PC-9 (cell line): ENCODE measurements at regions not wholly inside any gene's neighbourhood (a gene's known extent, or its start where the extent isn't known, plus 50 kb on each side); places are given as distances from the start of the nearest gene placed in this dataset.

Experiments
- CTCF ChIP-seq: fragments of 200-600 bp; sonication (generic); conservative IDR thresholded peaks from 2 replicates; pipeline ENCODE4 v1.6.1; 2017; ENCODE audit warnings: mixed run types, antibody characterized with exemption, mild to moderate bottlenecking, moderate library complexity
- EZH2 ChIP-seq: fragments of 200-600 bp; sonication (generic); IDR thresholded peaks from 2 replicates; pipeline ENCODE4 v1.8.0; 2017; ENCODE audit warnings: antibody characterized with exemption, low read depth

- TF ChIP-seq CTCF, result no peak
- TF ChIP-seq EZH2, result no peak
Measured at GRCh38 chr13:97766749-97767148, 186.7 kb upstream of the IPO5 start.
